PC-9 (cell line): ENCODE measurements at regions not wholly inside any gene's neighbourhood (a gene's known extent, or its start where the extent isn't known, plus 50 kb on each side); places are given as distances from the start of the nearest gene placed in this dataset.

Experiments used
- BruUV-seq: library from RNA; stranded (reverse); fragments of 400-500 nt; replicated peaks from 2 replicates; lab custom pipeline; 2021; lab: Mats Ljungman, UMichigan
- CTCF ChIA-PET: fragments of 300-600 bp; sonication (Branson Sonifier 250); formaldehyde crosslinking; loops from one replicate; lab custom pipeline; 2022; ENCODE audit warnings: antibody characterized with exemption; lab: Charles Lee
- POLR2A ChIA-PET: fragments of 300-600 bp; sonication (Branson Sonifier 250); formaldehyde crosslinking; loops from one replicate; lab custom pipeline; 2022; ENCODE audit warnings: antibody characterized with exemption; ENCODE audit not compliant: unreplicated experiment; lab: Charles Lee
- DNase-seq, 2 experiments: peaks; one replicate each; pipeline versions ENCODE4 v3.0.0 to v3.0.0-alpha.2; 2015 to 2022; ENCODE audit warnings: mixed read lengths in 1 of 2
- H2AFZ ChIP-seq: fragments of 200-600 bp; sonication (generic); 2 replicates; pipeline ENCODE4 v1.8.1; 2017; ENCODE audit warnings: antibody characterized with exemption
- H3F3A ChIP-seq: fragments of 200-600 bp; sonication (generic); 2 replicates; pipeline ENCODE4 v1.8.1; 2017; ENCODE audit warnings: antibody characterized with exemption, mild to moderate bottlenecking, low read depth; ENCODE audit not compliant: insufficient read depth
- H3K27ac ChIP-seq: fragments of 200-600 bp; sonication (generic); 2 replicates; pipeline ENCODE4 v1.6.1; 2016; ENCODE audit warnings: mixed run types
- H3K27me3 ChIP-seq: fragments of 200-600 bp; sonication (generic); 2 replicates; pipeline ENCODE4 v1.6.1; 2016; ENCODE audit warnings: low read depth, mixed run types; ENCODE audit not compliant: insufficient read depth
- H3K36me3 ChIP-seq: fragments of 200-600 bp; sonication (generic); 2 replicates; pipeline ENCODE4 v1.6.1; 2016; ENCODE audit warnings: low read depth, mixed run types
- H3K4me1 ChIP-seq: fragments of 200-600 bp; sonication (generic); replicated peaks from 2 replicates; pipeline ENCODE4 v1.6.1; 2016; ENCODE audit warnings: mixed run types; ENCODE audit not compliant: insufficient read depth
- H3K4me2 ChIP-seq: fragments of 200-600 bp; sonication (generic); 2 replicates; pipeline ENCODE4 v1.6.1; 2017; ENCODE audit warnings: mixed run types
- H3K4me3 ChIP-seq: fragments of 200-600 bp; sonication (generic); 2 replicates; pipeline ENCODE4 v1.6.1; 2016; ENCODE audit warnings: mixed run types
- H3K79me2 ChIP-seq: fragments of 200-600 bp; sonication (generic); 2 replicates; pipeline ENCODE4 v1.6.1; 2017; ENCODE audit warnings: low read depth, mixed run types
- H3K9me2 ChIP-seq: fragments of 200-600 bp; sonication (generic); 2 replicates; pipeline ENCODE4 v1.8.1; 2017; ENCODE audit warnings: mild to moderate bottlenecking; ENCODE audit not compliant: insufficient read depth
- H3K9me3 ChIP-seq: fragments of 200-600 bp; sonication (generic); 2 replicates; pipeline ENCODE4 v1.8.1; 2016; ENCODE audit warnings: low read depth; ENCODE audit not compliant: insufficient read depth
- H4K20me1 ChIP-seq: fragments of 200-600 bp; sonication (generic); 2 replicates; pipeline ENCODE4 v1.8.1; 2017; ENCODE audit not compliant: insufficient read depth
- CTCF ChIP-seq: fragments of 200-600 bp; sonication (generic); conservative IDR thresholded peaks from 2 replicates; pipeline ENCODE4 v1.6.1; 2017; ENCODE audit warnings: mixed run types, antibody characterized with exemption, mild to moderate bottlenecking, moderate library complexity
- EZH2 ChIP-seq: fragments of 200-600 bp; sonication (generic); IDR thresholded peaks from 2 replicates; pipeline ENCODE4 v1.8.0; 2017; ENCODE audit warnings: antibody characterized with exemption, low read depth
- intact Hi-C: fragments of 100-400 bp; cut with micrococcal nuclease; formaldehyde crosslinking; loops from one replicate; pipeline ENCODE4 v1.10.0; 2022; ENCODE audit not compliant: unreplicated experiment

- no peak for DNase-seq
- Histone ChIP-seq H4K20me1 (no peaks in the 10 kb centered on the region), H3K27ac (no peak overlapping the region), H3K4me3 (no peak overlapping the region), H3K9me3 (no peaks in the 10 kb centered on the region), H3K36me3 (no peaks in the 10 kb centered on the region), H3K27me3 (no peaks in the 10 kb centered on the region), H2AFZ (no peak overlapping the region), H3K4me2 (no peak overlapping the region), H3F3A (no peaks in the 10 kb centered on the region), H3K4me1 (no peaks in the 10 kb centered on the region), H3K9me2 (no peaks in the 10 kb centered on the region), H3K79me2 (no peaks in the 10 kb centered on the region)
- no TSS peak for BruUV-seq
- intact Hi-C loops = no loop called here
- TF ChIP-seq CTCF (no peak), EZH2 (no peak)
- ChIA-PET CTCF (interaction anchor here (0.6 kb wide), 1 partner anchor 155 kb away, joined by 9 read pairs; no protein-coding TSS in a partner anchor), POLR2A (no interaction called here)
Measured at GRCh38 chr10:124300224-124300623, 118.5 kb downstream of the OAT start.

- Histone ChIP-seq H3K4me2 (no peak overlapping the region), H3K27ac (no peak overlapping the region), H3K27me3 (no peaks in the 10 kb centered on the region), H3K36me3 (no peaks in the 10 kb centered on the region), H3K9me2 (no peaks in the 10 kb centered on the region), H3K4me3 (no peak overlapping the region), H3F3A (no peaks in the 10 kb centered on the region), H3K4me1 (no peaks in the 10 kb centered on the region), H3K79me2 (no peaks in the 10 kb centered on the region), H2AFZ (no peak overlapping the region), H3K9me3 (no peaks in the 10 kb centered on the region), H4K20me1 (no peaks in the 10 kb centered on the region)
- no TSS peak for BruUV-seq
- TF ChIP-seq EZH2 (no peak), CTCF (no peak)
- no peak for DNase-seq
- ChIA-PET POLR2A (no interaction called here), CTCF (interaction anchor here (0.6 kb wide), 1 partner anchor 154 kb away, joined by 9 read pairs; no protein-coding TSS in a partner anchor)
- intact Hi-C loops = no loop called here
Measured at GRCh38 chr10:124299696-124300095, 119.0 kb downstream of the OAT start.

GRCh38 chr10:124298891-124299290 lies 119.8 kb downstream of the OAT start:
- Histone ChIP-seq H3K9me3 (no peaks in the 10 kb centered on the region), H3K27me3 (no peaks in the 10 kb centered on the region), H3K4me2 (no peak overlapping the region), H4K20me1 (no peaks in the 10 kb centered on the region), H3K9me2 (no peaks in the 10 kb centered on the region), H3F3A (no peaks in the 10 kb centered on the region), H3K27ac (no peak overlapping the region), H2AFZ (no peak overlapping the region), H3K4me1 (no peaks in the 10 kb centered on the region), H3K79me2 (no peaks in the 10 kb centered on the region), H3K36me3 (no peaks in the 10 kb centered on the region), H3K4me3 (no peak overlapping the region)
- intact Hi-C loops = no loop called here
- CTCF ChIA-PET = no interaction called here
- no TSS peak for BruUV-seq
- no peak for DNase-seq
- TF ChIP-seq CTCF = no peak
- TF ChIP-seq EZH2 = no peak
- POLR2A ChIA-PET = no interaction called here
